HG03175 (cell line): ENCODE measurements at regions not wholly inside any gene's neighbourhood (a gene's known extent, or its start where the extent isn't known, plus 50 kb on each side); places are given as distances from the start of the nearest gene placed in this dataset.

Experiments
- ATAC-seq: cut with Tn5 transposase; IDR thresholded peaks from one replicate; pipeline ENCODE4 v1.9.1; 2021; ENCODE audit warnings: mild to moderate bottlenecking, moderate library complexity; ENCODE audit not compliant: unreplicated experiment

DNA sequence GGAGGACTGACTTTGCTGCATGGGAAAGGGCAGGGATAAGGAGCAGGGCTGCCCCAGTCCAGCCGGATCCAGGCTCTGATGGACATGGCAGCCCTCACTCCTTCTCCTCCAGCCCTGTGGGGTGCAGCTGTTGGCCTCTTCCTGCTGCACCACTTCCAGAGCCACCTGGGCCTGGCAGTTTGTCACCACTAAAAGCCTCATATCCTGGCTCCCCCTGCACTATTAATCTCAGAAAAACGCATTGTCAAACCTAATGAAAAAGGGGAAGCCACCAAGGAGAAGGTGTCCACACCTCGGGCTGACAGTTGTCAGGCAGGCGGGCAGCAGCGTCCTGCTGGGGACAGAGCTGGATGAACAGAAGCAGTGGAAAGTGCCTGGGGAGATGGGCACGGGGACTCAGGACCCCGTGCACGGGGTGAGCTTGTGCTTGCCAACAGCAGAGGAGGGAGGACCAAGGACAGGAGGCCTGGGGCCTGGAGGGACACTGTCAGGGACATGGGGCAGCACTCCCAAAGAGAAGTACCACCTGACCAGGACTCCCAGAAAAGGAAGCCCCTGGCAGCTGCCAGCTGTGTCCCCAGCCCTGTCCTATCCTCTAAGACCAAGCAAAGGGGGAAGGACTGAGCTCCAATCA, 151.1 kb upstream of the TSHZ3 start:
- ATAC-seq, result no peak

DNA sequence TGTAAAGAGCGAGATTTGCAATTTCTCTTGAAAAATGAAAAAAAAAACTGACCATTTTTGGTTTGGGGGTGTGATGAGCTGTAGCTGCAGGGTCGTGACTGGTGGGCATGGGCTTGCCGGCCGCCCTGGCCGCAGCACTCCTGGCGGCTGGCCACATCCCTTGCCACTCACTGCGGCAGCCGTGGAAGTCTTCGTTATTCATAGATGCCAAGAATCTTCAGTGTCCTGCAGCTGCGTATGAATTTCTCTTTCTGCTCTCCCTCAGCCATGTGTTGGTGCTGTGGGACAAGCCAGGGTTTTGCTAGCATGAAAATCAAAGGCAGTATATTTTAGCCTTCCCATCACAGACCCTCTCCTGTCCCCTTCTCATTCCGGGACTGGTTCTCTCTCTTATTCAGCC, 151.7 kb upstream of the TSHZ3 start:
- no peak for ATAC-seq

DNA sequence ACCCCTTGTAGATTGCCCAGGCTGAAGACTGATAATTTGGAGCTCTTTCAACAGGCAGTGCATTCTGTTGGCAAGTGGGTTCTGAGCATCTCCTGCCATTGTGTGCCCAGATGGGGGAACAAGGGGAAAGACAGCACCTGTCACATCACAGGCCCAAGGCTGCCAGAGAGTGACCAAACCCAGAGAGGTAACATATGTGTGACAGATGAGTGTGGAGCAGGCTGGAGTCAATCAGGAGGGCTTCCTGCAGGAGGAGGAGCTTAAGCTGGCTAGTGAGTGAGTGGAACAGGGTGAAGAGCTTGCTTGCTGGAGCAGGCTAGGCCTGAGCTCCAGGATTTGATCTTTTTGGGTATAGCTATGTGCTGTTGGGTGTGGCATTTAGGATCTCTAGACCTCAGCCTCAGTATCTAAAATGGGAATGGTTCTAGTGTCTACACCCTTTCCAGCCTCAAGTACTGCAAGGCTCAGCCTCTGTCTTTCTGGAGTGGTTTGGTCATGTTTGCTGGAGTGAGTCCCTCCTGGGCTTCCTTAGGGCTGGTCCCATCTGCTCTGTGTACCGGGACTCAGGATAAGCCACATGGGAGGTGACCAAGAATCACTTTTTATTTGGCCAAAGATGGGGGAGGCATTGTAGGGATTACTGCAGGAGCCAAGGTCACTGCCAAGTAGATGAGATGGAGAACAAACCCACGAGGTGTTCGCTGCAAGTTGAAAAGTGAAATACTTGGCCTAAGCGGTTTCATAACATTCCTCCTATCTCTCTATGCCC, 152.4 kb upstream of the TSHZ3 start:
- ATAC-seq, result no peak

DNA sequence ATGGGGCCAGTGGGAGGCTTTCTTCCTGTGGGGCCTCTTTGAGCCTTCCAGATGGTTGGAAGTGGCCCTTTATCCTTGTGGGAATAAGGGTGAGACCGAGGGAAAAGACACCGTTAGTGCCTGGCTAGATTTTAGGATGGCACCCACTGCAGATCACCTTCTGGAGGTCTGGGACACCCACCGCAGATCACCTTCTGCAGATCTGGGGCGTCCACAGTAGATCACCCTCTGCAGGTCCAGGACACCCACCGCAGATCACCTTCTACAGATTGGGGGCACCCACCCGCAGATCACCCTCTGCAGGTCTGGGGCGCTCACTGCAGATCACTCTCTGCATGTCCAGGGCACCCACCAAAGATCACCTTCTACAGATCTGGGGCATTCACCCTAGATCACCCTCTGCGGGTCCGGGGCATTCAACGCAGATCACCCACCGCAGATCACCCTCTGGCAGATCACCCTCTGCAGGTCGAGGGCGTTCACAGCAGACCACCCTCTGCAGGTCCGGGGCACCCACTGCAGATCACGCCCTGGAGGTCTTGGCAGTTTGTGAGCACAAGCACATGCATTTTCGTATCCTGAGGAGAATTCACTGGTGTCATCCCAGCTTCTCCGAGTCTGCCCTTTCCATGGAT, 153.4 kb upstream of the TSHZ3 start:
- no peak for ATAC-seq

DNA sequence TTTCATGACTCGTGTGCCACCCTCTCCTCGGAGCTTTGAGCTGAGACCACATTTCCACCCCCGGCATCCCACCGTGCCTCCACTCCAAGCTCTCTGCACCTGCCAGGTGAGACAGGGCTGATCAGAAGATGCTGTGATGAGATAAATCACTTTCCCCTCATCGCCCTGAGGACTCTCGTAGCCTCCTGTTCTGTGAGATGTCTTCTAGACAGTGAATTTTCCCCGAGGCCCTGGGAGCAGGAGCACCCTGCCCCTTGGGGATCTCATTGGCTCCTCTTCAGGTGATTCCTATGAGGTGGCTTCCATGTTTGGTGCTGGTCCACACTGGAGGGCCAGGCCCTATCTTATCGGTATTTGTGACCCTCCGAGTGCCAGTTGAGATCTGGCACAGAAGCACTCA, 154.0 kb upstream of the TSHZ3 start:
- no peak for ATAC-seq

DNA sequence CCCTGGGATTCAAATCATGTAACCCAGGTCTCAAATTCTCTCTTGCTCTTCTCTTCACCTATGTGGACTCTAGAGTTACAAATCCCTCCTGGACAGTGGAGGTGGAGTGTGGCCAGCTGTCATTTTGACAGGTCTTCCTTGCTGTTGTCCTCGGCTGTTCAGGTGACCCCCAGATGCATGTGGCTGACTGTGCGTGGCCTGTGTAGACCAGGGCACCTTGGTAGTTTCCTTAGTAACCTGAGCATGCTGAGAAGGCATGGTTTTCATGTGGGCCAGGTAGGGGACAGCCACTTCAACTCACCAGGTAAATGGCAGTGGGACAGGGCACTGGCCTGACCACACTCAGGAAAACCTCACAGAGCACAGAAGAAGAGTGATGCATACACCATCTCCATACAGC, 155.0 kb upstream of the TSHZ3 start:
- ATAC-seq, result no peak

DNA sequence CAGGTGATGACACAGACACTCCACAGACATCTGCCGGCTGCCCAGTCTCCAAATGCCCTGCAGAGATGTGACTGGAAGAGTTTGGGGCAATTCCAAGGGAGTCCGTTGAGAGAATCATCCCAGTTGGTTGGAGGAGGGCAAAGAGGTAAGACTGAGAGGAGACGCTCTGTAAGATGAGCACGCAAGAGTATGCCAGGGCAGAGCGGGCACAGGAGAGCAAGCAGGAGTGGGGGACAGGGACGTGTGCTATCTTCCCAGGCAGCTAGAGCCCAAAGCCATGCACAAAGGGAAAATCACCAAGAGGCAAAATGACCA, 156.3 kb upstream of the TSHZ3 start:
- ATAC-seq, result no peak

DNA sequence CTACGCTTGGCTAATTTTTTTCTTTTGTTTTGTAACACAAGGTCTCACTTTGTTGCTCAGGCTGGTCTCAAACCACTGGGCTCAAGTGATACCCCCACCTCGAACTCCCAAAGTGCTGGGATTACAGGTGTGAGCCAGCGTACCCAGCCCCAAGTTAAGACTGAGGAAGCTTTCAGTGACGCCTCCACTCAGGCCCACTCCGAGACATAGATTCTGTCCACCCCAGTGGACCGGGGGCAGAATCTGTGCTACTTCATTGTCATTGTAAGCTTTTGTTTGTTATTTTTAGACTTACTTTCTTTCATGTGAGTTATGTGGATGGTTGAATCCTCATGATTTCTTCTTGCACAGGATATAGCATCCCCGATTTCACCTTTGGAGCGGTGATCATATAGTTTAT, 156.9 kb upstream of the TSHZ3 start:
- ATAC-seq, result no peak

DNA sequence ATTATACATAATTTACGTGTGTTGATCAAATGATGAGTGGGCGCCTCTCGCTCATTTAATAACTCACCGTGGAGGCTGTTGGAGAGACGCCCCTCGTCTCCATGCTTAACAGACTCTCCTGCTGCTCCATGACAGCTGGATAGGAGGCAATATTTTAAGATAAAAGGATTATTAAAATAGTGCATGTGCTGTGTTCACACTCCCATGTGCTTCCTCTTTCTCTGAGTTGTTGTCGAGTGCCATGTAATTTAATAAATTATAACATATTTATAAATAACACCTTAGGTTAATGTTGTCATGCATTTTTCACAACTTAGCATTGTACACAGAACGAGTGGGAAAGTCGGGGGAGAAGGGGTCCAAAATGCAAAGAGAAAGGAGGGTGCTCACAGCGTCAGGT, 161.4 kb upstream of the TSHZ3 start:
- ATAC-seq, result no peak

DNA sequence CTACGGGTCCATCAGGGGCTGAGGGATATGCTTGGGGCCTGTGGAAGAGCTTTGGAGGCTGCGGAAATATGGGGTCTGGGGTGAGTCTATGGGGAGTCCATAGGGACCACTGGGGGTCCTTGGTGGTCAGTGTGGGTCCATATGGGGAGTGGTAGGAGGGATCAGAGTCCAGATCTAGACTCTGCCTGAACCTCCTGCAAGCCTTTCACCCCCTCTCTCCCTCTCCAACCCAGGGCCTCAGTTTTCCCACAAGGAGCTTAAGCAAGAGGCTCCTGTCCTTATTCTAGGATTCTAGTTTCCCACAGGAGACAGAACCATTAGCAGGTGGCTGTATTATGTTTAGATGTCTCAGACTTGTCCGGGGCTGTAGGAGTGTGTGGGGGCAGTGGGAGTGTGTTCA, 161.9 kb upstream of the TSHZ3 start:
- ATAC-seq, result no peak

DNA sequence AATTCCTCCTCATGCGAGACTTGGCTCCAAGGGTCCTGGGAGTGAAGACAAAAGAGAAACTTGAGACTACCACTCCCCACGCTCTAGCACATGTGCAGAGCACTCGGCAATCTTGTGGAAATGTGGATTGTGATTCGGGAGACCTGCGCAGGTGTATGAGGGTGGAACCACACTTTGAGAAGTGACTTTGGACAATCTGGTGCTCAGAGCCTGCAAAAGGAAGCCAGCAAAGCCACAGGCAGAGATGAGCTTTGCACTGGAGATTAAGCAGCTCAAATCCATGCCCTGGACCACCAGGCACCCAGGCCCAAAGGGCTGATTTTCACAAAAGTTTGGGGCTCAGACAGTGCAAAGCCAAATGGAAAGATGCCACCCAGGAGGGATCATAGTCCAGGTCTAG, 162.5 kb upstream of the TSHZ3 start:
- no peak for ATAC-seq

DNA sequence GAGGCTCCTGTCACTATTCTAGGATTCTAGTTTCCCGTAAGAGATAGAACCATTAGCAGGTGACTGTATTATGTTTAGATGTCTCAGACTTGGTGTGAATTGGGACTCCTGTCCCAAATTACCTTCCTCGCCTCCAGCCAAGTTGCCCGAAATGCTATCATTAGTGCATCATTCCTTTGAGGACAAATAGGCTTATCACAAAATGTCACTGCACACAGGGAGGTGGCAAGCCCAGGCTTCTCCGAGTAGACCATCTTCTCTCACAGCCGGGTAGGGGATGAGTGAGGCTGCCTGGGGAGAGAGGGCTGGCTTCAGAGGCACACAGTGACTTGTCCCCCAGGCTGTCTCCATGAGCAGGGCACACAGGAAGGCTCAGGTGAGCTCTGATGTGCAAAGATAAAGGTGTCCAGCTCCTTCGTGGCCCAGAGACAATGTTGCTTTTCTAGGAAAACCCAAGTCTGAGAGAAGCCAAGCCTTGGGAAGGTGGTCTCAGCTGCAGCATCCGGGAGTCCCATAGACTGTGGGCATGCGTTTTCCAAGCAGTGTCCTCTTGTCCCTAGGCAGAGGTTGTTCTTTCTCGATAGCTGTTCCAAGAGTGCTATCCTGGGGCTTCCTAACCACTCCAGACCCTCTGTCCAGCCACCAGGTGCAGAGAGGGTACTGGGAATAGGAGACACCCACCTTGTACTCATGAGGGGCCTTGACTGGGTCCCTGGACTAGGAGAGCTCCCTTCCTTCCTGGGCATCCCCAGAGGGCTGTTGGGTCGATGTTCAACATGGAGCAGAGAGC, 163.1 kb upstream of the TSHZ3 start:
- ATAC-seq, result no peak

DNA sequence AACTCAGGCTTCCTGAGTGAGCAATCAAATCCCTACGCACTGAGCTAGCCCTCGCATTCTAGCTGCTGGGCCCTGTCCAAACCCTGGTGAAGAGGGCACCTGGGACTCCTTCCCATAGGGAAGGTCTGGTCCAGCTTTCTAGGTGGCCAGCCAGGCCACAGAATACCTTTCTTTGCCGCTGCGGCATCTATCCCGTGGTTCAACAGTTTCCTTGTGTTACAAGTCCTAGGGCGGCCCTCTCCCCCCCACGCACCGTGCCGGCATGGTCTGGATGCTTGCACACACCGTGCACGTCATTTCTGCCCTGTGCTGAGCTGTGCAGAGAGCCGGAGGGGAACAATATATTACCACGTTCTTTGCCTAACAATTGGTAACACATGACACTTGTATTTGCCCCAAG, 164.6 kb upstream of the TSHZ3 start:
- no peak for ATAC-seq

DNA sequence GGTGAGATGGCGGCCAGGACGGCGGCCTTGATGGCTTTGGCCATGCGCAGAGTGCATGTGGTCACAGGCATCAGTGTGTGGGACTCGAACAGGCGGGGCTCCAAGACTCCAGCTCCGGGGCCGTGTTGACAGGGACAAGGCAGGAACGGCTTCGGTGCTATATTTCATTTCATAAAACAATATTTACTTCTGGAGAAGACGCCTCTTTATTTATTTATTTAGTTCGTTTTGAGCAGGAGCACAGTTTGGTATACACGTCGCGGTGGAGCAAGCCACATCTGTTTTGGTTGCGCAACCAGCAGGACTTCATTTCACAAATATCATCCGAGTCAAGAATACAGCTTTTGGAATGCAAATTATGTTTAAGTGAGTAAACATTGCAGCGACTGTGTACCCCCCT, 166.7 kb upstream of the TSHZ3 start:
- ATAC-seq, result no peak

DNA sequence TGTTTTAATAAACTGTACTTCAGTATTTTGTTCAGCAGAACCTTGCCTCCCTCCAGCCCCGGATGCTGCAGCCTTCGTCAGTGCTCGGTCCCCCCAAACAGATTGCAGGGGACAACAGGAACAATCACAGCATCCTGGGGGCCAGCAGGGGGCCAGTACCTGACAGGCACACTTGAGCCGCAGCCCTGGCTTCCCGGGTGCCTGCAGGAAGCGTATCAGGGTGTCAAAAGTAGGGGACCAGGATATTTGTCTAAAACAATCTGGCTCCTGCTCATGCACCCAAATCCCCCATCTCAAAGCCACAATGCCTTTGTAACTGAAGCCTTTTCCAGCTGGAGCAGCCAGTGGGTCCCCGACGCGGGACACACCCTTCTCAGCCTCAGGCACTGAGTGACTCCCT, 167.5 kb upstream of the TSHZ3 start:
- no peak for ATAC-seq

DNA sequence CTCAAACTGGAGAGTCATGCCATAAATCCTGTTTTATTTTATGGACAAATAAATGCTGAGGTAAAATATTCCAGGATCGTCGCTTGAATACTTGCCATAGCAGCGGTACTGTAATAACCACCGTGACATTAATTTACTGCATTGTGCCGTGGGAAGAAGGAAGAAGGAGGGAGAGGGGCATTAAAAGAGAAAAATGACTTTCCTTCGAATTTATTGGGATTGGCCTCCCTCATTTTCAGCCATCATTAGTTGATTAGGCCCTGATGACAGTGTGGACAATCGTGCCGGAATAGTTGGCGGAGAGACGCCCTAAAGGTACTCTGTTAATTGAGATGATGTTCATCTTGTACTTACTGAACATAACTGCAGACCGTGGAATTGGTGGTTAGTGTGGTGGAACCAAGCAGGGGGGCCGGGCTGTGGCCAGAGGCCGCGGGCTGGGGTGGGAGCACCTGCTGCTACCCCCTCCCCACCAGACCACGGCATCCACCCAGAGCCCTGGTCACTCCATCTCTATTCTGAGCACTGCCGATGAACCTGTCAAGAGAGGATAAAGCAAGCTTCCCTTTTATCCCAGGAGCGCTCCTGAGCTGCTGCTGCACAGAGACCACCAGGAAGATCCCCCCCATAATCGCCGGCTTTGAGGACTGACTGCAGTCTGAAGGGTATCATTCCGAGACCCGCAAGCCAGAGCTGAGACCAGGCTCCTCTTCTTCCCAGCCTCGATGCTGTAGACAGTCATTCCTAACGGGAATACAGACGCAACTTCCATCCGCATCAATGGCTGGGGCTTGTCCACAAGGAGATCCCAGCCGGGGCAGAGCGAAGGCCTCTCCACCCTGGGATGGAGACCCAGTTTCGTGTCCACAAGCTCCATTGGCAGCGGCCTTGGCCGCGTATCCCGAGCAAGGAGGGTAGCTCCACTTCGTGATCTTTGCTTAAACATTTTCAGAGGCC, 168.3 kb upstream of the TSHZ3 start:
- ATAC-seq, result no peak

DNA sequence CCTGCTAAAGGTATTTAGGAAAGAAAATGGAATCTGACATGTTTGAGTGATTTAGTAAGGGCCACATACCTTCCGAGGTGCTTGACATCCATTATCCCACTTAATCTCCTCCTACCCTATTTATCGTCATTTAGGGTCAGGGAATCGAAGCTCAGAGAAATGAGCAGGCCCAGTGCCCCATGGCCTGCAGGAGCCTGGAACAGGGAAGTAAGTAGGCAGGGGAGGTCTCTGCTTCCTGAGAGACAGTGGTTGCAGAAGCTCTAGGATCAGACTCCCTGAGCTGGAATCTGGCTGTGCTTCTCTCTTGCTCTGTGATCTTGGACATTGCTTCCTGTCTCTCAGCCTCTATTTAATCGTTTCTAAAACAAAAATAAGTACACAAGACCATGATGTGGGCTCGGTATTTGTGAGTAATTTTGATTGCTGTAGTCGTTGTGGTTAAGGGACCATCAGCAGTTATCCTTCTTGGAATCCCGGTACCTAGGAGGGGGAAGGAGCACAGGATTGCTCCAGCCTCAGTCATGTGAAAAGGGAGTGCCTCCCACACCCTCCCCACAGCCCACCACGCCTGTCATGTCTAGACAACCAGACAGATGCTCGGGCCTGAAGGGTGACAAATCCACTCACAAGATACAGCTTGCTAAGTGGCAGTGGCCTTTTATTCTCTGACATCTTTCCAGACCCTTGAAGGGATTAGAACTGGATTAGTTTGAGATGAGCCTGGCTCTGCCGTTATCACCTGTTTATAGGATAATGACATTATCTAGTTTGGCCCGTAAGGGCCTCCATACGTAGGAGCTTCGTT, 169.2 kb upstream of the TSHZ3 start:
- no peak for ATAC-seq

DNA sequence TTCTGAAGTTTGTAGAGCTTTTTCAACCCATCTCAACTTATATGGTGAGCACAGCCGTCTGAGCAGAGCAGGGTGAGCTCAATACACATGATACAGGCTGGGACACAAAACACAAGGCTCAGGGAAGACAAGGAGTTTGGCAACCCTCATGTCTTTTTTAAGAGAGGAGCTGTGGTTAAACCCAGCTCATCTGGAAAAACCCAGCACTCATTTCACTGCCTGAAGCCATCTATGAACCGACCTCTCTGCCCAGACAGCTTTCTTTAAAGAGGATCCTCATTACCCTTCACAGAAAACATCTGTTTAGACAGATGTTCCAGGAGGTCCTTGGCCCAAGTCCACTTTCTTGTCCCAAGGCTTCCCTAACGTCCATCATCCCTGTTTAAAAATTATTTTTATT, 170.0 kb upstream of the TSHZ3 start:
- no peak for ATAC-seq

DNA sequence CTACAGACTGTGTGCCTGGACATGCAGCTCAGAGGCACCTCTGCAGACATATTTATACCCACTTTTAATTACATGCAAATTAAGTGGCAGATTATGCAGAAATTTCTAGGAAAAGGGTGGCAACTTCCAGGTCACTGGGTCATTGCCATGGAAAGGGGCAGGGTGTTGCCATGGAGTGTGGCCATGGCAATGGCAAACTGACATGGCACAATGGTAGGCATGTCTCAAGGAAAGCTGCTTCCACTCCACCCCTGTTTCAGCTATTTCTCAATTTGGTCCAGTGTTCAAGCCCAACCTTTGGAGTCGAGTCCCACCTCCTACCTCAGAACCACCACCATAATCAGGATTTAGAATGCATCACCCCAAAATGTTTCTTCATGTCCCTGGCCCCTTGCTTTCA, 170.7 kb upstream of the TSHZ3 start:
- no peak for ATAC-seq

DNA sequence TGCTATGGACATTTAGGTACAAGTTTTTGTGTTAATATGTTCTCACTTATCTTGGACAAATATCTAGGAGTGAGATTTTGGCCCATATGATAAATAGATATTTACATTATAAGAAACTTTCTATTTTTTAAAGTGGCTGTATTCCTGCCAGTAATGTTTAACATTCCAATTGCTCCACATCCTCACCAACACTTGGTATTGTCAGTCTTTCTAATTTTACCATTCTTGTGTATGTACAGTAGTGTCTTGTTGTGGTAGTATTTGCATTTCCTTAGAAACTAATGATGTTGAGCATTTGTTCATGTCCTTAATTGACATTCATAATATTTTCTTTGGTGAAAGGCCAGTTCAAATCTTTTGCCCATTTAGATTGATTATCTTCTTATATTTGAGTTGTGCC, 171.4 kb upstream of the TSHZ3 start:
- ATAC-seq, result no peak
